Neural crest cell (in vitro differentiated cells): ENCODE measurements at regions not wholly inside any gene's neighbourhood (a gene's known extent, or its start where the extent isn't known, plus 50 kb on each side); places are given as distances from the start of the nearest gene placed in this dataset.
"Not testable (repeated sequence)": the region's sequence is repeated elsewhere in the genome, so short reads cannot be mapped to it uniquely, and the experiment has no call there.

Source experiments
- DNase-seq: peaks from one replicate; pipeline ENCODE4 v3.0.0; 2021; ENCODE audit warnings: low read depth, mixed read lengths, low spot score
- H3K27ac Mint-ChIP-seq: one replicate; pipeline ENCODE4 v1.8.0; 2021; ENCODE audit warnings: mild to moderate bottlenecking, mixed read lengths; ENCODE audit not compliant: unreplicated experiment
- H3K27me3 Mint-ChIP-seq: 2 replicates; pipeline ENCODE4 v1.8.0; 2021; ENCODE audit warnings: low read depth, mild to moderate bottlenecking, mixed read lengths
- H3K36me3 Mint-ChIP-seq: 2 replicates; pipeline ENCODE4 v1.8.0; 2021; ENCODE audit warnings: low read depth, mild to moderate bottlenecking, mixed read lengths
- H3K4me1 Mint-ChIP-seq: 2 replicates; pipeline ENCODE4 v1.8.0; 2021; ENCODE audit warnings: mixed read lengths
- H3K4me3 Mint-ChIP-seq: one replicate; pipeline ENCODE4 v1.8.0; 2021; ENCODE audit warnings: mild to moderate bottlenecking, mixed read lengths
- H3K9me3 Mint-ChIP-seq: 2 replicates; pipeline ENCODE4 v1.8.0; 2021; ENCODE audit warnings: mixed read lengths
- CTCF ChIP-seq: fragments of 200-600 bp; sonication (generic); conservative IDR thresholded peaks from 2 replicates; pipeline ENCODE4 v1.5.0; 2021; ENCODE audit warnings: antibody characterized with exemption, mild to moderate bottlenecking

- DNase-seq = no peak
- Mint-ChIP-seq H3K27me3 (peaks cover 22% of the 10 kb centered on the region), H3K4me3 (no peak overlapping the region), H3K9me3 (no peaks in the 10 kb centered on the region), H3K36me3 (no peaks in the 10 kb centered on the region), H3K27ac (no peak overlapping the region), H3K4me1 (no peaks in the 10 kb centered on the region)
- no peak for TF ChIP-seq CTCF
Observed at GRCh38 chr7:409339-410281, 110.0 kb downstream of the PDGFA start.

GRCh38 chr7:410395-410910, 109.2 kb downstream of the PDGFA start:
- TF ChIP-seq CTCF = no peak
- Mint-ChIP-seq H3K4me3 (no peak overlapping the region), H3K27me3 (peaks cover 15% of the 10 kb centered on the region), H3K36me3 (no peaks in the 10 kb centered on the region), H3K4me1 (no peaks in the 10 kb centered on the region), H3K27ac (no peak overlapping the region), H3K9me3 (no peaks in the 10 kb centered on the region)
- no peak for DNase-seq

- peaks cover 12% of the 10 kb centered on the region for H3K27me3 Mint-ChIP-seq
- H3K4me1 Mint-ChIP-seq, DNase-seq: not testable (repeated sequence)
Observed at GRCh38 chr7:411116-411515, 108.5 kb downstream of the PDGFA start.

GRCh38 chr7:411677-412312, 107.9 kb downstream of the PDGFA start:
- Mint-ChIP-seq H3K27me3 (peaks cover 5% of the 10 kb centered on the region), H3K36me3 (no peaks in the 10 kb centered on the region), H3K9me3 (no peaks in the 10 kb centered on the region), H3K4me1 (no peaks in the 10 kb centered on the region), H3K4me3 (no peak overlapping the region), H3K27ac (no peak overlapping the region)
- no peak for TF ChIP-seq CTCF
- no peak for DNase-seq

More at GRCh38 chr7:411116-411515, 108.5 kb downstream of the PDGFA start:
- H3K9me3 Mint-ChIP-seq, H3K27ac Mint-ChIP-seq, H3K4me3 Mint-ChIP-seq, H3K36me3 Mint-ChIP-seq: not testable (repeated sequence)

- no peaks in the 10 kb centered on the region for H3K36me3 Mint-ChIP-seq
- TF ChIP-seq CTCF = no peak
- DNase-seq = no peak
- H3K27me3 Mint-ChIP-seq = peaks cover under 1% of the 10 kb centered on the region
- peak overlapping the region; percentile 14 for H3K27ac Mint-ChIP-seq
- no peak overlapping the region for H3K4me3 Mint-ChIP-seq
- no peaks in the 10 kb centered on the region for H3K9me3 Mint-ChIP-seq
- H3K4me1 Mint-ChIP-seq = no peaks in the 10 kb centered on the region
Observed at GRCh38 chr7:412313-412710, 107.3 kb downstream of the PDGFA start.
